ENCODE measurements at regions not wholly inside any gene's neighbourhood (a gene's known extent, or its start where the extent isn't known, plus 50 kb on each side); places are given as distances from the start of the nearest gene placed in this dataset.
"Not testable (repeated sequence)": the region's sequence is repeated elsewhere in the genome, so short reads cannot be mapped to it uniquely, and the experiment has no call there.

- no peaks in the 10 kb centered on the region for H3K4me1 ChIP-seq (ENCODE audit: insufficient read depth, low read length, poor library complexity, severe bottlenecking)
- ChIA-PET POLR2A (no interaction called here), CTCF (ENCODE audit: unreplicated experiment) (no interaction called here)
- BruUV-seq (replicated peaks): no TSS peak
- no peaks in the 10 kb centered on the region for H3K79me2 ChIP-seq (ENCODE audit: insufficient read depth, low read depth, low read length)
- no peak overlapping the region for H2AFZ ChIP-seq (ENCODE audit: low read length)
- no peak for TF ChIP-seq CTCF (conservative IDR thresholded peaks at IDR 0.05; ENCODE audit: low read length)
- no peak for TF ChIP-seq EZH2phosphoT487 (IDR thresholded peaks at IDR 0.05; ENCODE audit: borderline replicate concordance, low read depth, low read length)
- H3K9me2 ChIP-seq (ENCODE audit: insufficient read depth, low read length): no peaks in the 10 kb centered on the region
- no peaks in the 10 kb centered on the region for H3K36me3 ChIP-seq (ENCODE audit: insufficient read depth, low read length)
- no peak for DNase-seq (ENCODE audit: low spot score)
- H3K4me2 ChIP-seq (ENCODE audit: low read length): no peak overlapping the region
- H4K20me1 ChIP-seq (ENCODE audit: insufficient read depth, low read length): no peaks in the 10 kb centered on the region
- H3K27ac ChIP-seq (ENCODE audit: low read depth, low read length, poor library complexity, severe bottlenecking): no peak overlapping the region
- intact Hi-C loops (cut with micrococcal nuclease; ENCODE audit: unreplicated experiment): no loop called here
- no peak overlapping the region for H3K4me3 ChIP-seq (ENCODE audit: low read depth, low read length, poor library complexity, severe bottlenecking)
- no peaks in the 10 kb centered on the region for H3K9me3 ChIP-seq (ENCODE audit: low read length)
These were observed 585.6 kb downstream of the TBL1XR1 start for GRCh38 chr3:176611703-176612102.

GRCh38 chr3:176609361-176609760 is 587.9 kb downstream of the TBL1XR1 start:
- Histone ChIP-seq H3K4me2 (ENCODE audit: low read length) (no peak overlapping the region), H3K4me3 (ENCODE audit: low read depth, low read length, poor library complexity, severe bottlenecking) (no peak overlapping the region), H3K79me2 (ENCODE audit: insufficient read depth, low read depth, low read length) (no peaks in the 10 kb centered on the region), H3K36me3 (ENCODE audit: insufficient read depth, low read length) (no peaks in the 10 kb centered on the region), H3K9me2 (ENCODE audit: insufficient read depth, low read length) (no peaks in the 10 kb centered on the region), H2AFZ (ENCODE audit: low read length) (no peak overlapping the region), H3K27ac (ENCODE audit: low read depth, low read length, poor library complexity, severe bottlenecking) (no peak overlapping the region), H3K9me3 (ENCODE audit: low read length) (no peaks in the 10 kb centered on the region), H3K4me1 (ENCODE audit: insufficient read depth, low read length, poor library complexity, severe bottlenecking) (no peaks in the 10 kb centered on the region), H4K20me1 (ENCODE audit: insufficient read depth, low read length) (no peaks in the 10 kb centered on the region)
- POLR2A ChIA-PET: interaction anchor here (0.7 kb wide), 1 partner anchor 764 kb away, joined by 3 read pairs; no protein-coding TSS in a partner anchor
- TF ChIP-seq EZH2phosphoT487 (IDR thresholded peaks at IDR 0.05; ENCODE audit: borderline replicate concordance, low read depth, low read length) (no peak), CTCF (conservative IDR thresholded peaks at IDR 0.05; ENCODE audit: low read length) (no peak)
- no peak for DNase-seq (ENCODE audit: low spot score)
- intact Hi-C loops (cut with micrococcal nuclease; ENCODE audit: unreplicated experiment): no loop called here
- no TSS peak for BruUV-seq (replicated peaks)
- CTCF ChIA-PET (ENCODE audit: unreplicated experiment): no interaction called here

GRCh38 chr3:176605553-176605952 is 591.7 kb downstream of the TBL1XR1 start:
- DNase-seq (ENCODE audit: low spot score); CTCF ChIA-PET (ENCODE audit: unreplicated experiment); BruUV-seq (replicated peaks); H3K9me3 ChIP-seq (ENCODE audit: low read length); H2AFZ ChIP-seq (ENCODE audit: low read length); H3K36me3 ChIP-seq (ENCODE audit: insufficient read depth, low read length); H4K20me1 ChIP-seq (ENCODE audit: insufficient read depth, low read length); H3K4me2 ChIP-seq (ENCODE audit: low read length); H3K4me3 ChIP-seq (ENCODE audit: low read depth, low read length, poor library complexity, severe bottlenecking); H3K27ac ChIP-seq (ENCODE audit: low read depth, low read length, poor library complexity, severe bottlenecking); H3K79me2 ChIP-seq (ENCODE audit: insufficient read depth, low read depth, low read length); intact Hi-C loops (cut with micrococcal nuclease; ENCODE audit: unreplicated experiment); H3K4me1 ChIP-seq (ENCODE audit: insufficient read depth, low read length, poor library complexity, severe bottlenecking); H3K9me2 ChIP-seq (ENCODE audit: insufficient read depth, low read length): not testable (repeated sequence)
- POLR2A ChIA-PET: interaction anchor here (0.7 kb wide), 1 partner anchor 180 kb away, joined by 3 read pairs; no protein-coding TSS in a partner anchor
